LNCAP (cell line): ENCODE measurements at regions not wholly inside any gene's neighbourhood (a gene's known extent, or its start where the extent isn't known, plus 50 kb on each side); places are given as distances from the start of the nearest gene placed in this dataset.

Source experiments
- CTCF ChIP-seq: fragments of 450-650 bp; IDR thresholded peaks from 2 replicates; pipeline ENCODE4 v1.5.1; 2017; ENCODE audit warnings: mild to moderate bottlenecking

GRCh38 chr2:128748835-128749605 lies 430.4 kb upstream of the HS6ST1 start:
- no peak for TF ChIP-seq CTCF

DNA sequence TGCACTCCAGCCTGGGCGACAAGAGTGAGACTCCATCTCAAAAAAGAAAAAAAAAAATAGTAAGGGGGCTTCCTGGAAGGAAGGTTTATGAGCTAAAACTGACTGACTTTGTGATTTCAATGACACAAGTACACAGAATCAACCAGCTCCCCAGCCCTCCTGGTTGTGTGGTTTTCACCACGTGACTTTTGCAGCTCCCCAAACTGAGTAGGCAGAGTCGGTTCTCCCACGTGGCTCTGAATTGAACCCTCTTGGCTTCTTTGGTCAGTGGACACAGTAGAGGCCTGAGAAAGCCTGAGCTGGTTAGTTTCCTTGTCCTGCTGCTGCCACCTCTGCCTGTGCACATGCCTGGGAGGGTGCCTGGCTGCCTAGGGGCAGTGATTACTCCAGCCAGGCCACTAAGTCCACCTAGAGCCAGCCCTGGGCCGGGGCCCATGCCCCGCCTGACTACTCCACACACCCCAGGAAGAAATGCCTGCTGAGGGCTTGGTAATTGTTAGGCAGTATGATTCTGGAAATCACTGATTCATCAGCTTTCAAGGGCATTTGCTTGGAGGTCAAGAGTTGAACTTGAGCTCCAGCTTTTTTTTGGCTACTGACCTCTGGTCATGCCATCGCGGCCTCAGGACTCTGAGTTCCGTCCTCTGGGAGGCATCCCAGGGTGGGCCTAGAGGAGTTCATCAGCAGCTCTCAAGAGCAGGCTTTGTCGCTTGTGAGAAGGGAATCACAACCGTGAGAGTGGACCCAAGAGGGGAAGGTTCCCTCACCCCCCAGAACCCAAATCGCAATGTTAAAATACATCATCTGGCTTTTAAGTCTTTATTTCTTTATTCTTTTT lies 431.9 kb upstream of the HS6ST1 start:
- TF ChIP-seq CTCF: no peak

DNA sequence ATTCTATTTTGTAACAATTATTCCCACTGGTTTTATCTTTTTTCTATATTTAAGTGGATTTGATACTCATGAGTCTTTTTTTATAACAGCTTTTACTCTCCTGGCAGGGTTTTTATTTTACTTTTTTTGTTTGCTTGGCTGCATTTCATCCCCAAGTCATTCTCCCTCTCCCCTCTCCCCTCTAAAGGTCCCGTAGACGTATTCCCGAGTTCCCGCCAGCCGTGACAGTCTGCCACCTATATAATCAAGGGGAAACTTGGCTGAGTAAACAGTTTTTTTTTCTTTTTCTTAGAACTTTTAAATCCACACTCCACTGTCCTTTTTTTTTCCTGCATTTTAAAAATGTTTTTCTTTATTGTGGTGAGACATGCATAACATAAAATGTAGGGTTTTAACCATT lies 433.1 kb upstream of the HS6ST1 start:
- TF ChIP-seq CTCF: no peak

- no peak for TF ChIP-seq CTCF
Measured at GRCh38 chr2:128752691-128753263, 434.1 kb upstream of the HS6ST1 start.

GRCh38 chr2:128753321-128753720 lies 434.7 kb upstream of the HS6ST1 start:
- TF ChIP-seq CTCF: no peak

DNA sequence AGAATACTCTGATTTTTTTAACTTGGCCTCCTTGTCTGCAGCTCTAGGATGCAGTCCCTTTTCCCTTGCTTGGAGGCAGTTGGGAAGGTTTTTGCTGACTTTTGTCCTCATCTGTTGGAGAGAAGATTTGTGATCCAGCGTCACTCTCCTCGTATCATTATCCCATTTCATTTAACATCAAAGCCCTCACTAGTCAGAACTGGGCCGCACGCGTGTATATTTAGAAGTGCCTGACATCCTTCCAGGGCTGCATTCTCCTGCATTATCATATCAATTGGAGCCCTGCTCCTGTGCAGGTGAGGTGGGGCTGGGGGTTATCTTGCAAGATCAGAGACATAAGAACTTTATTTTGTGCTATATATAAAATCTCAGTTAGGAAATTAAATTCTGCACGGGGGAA lies 435.1 kb upstream of the HS6ST1 start:
- no peak for TF ChIP-seq CTCF

GRCh38 chr2:128754246-128754724 lies 435.6 kb upstream of the HS6ST1 start:
- no peak for TF ChIP-seq CTCF
